GM12874 (cell line): ENCODE measurements at regions not wholly inside any gene's neighbourhood (a gene's known extent, or its start where the extent isn't known, plus 50 kb on each side); places are given as distances from the start of the nearest gene placed in this dataset.

Source experiments
- CTCF ChIP-seq: IDR thresholded peaks from 2 replicates; pipeline ENCODE4 v1.5.1; 2011; ENCODE audit warnings: low read depth, mild to moderate bottlenecking, control low read depth, low read length, moderate library complexity; ENCODE audit not compliant: insufficient read depth

GRCh38 chr2:71910277-71910676 is 237.4 kb downstream of the CYP26B1 start:
- no peak for TF ChIP-seq CTCF

- TF ChIP-seq CTCF: no peak
Observed at GRCh38 chr2:71908798-71909197, 238.9 kb downstream of the CYP26B1 start.

GRCh38 chr2:71907503-71907902 is 240.2 kb downstream of the CYP26B1 start:
- no peak for TF ChIP-seq CTCF

GRCh38 chr2:71906357-71906973 is 241.2 kb downstream of the CYP26B1 start:
- no peak for TF ChIP-seq CTCF

GRCh38 chr2:71905205-71905604 is 242.5 kb downstream of the CYP26B1 start:
- TF ChIP-seq CTCF: no peak

- TF ChIP-seq CTCF: no peak
Observed at GRCh38 chr2:71903841-71904240, 243.8 kb downstream of the CYP26B1 start.

GRCh38 chr2:71901466-71901865 is 246.2 kb downstream of the CYP26B1 start:
- no peak for TF ChIP-seq CTCF
